Thoracic aorta (tissue), 2 donors: ENCODE measurements at regions not wholly inside any gene's neighbourhood (a gene's known extent, or its start where the extent isn't known, plus 50 kb on each side); places are given as distances from the start of the nearest gene placed in this dataset.
"Not testable (repeated sequence)": the region's sequence is repeated elsewhere in the genome, so short reads cannot be mapped to it uniquely, and the experiment has no call there.

Experiments used
- ATAC-seq: fragments of 150-250 bp; one replicate; pipeline ENCODE4 v1.8.0; 2017; ENCODE audit warnings: low read depth; ENCODE audit not compliant: insufficient number of reproducible peaks, low FRiP score
- DNase-seq: peaks from one replicate; pipeline ENCODE4 v3.0.0-alpha.2; 2020; ENCODE audit warnings: low spot score
- H3K27ac ChIP-seq, 2 donors: fragments of 200-600 bp; sonication (generic); 1 replicate in 1 of 2; 2 replicates in 1 of 2; pipeline ENCODE4 v1.5.1; 2016; ENCODE audit warnings: mild to moderate bottlenecking in 2 of 2, moderate library complexity in 2 of 2
- H3K27me3 ChIP-seq: fragments of 200-600 bp; sonication (generic); replicated peaks from 2 replicates; pipeline ENCODE4 v1.6.0; 2016; ENCODE audit warnings: mild to moderate bottlenecking; ENCODE audit not compliant: insufficient read depth
- H3K36me3 ChIP-seq: fragments of 200-600 bp; sonication (generic); one replicate; pipeline ENCODE4 v1.5.1; 2016
- H3K4me1 ChIP-seq, 2 donors: fragments of 200-600 bp; sonication (generic); 1 replicate in 1 of 2; 2 replicates in 1 of 2; pipeline versions ENCODE4 v1.5.1 to v1.6.0; 2016; ENCODE audit warnings: low read depth in 2 of 2, mild to moderate bottlenecking in 1 of 2; ENCODE audit not compliant: control insufficient read depth in 1 of 2
- H3K4me3 ChIP-seq: fragments of 200-600 bp; sonication (generic); 2 replicates; pipeline ENCODE4 v1.5.1; 2016; ENCODE audit warnings: mild to moderate bottlenecking
- H3K9me3 ChIP-seq: fragments of 200-600 bp; sonication (generic); 2 replicates; pipeline ENCODE4 v1.5.1; 2016
- TF ChIP-seq, protein P1 (sequence below): fragments of 200-600 bp; sonication (generic); IDR thresholded peaks from one replicate; pipeline ENCODE4 v1.5.1; 2019; ENCODE audit warnings: antibody characterized with exemption

DNA sequence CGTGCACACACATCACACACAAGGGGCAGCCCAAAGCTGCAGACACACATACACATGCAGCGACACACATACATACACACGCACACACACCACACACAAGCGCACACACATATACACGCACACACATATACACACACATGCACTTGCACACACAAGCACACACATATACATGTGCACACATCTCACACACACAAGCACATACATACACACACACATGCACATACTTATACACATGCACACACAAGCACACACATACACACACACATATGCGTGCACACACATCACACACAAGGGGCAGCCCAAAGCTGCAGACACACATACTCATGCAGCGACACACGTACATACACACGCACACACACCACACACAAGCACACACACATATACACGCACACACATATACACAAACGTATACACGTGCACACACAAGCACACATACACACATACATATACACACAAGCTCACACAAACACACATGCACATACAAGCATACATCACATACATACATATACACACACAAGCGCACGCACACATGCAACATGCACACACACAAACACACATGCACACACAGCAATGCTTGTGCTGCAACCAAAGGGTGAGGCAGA, 178.8 kb upstream of the PFKP start:
- DNase-seq (no peak), ATAC-seq (no peak)
- no peaks in the 10 kb centered on the region for H3K4me1 ChIP-seq
- no peak overlapping the region for H3K4me3 ChIP-seq
- no peaks in the 10 kb centered on the region for H3K9me3 ChIP-seq
- no peaks in the 10 kb centered on the region for H3K36me3 ChIP-seq
- TF ChIP-seq, protein P1, sequence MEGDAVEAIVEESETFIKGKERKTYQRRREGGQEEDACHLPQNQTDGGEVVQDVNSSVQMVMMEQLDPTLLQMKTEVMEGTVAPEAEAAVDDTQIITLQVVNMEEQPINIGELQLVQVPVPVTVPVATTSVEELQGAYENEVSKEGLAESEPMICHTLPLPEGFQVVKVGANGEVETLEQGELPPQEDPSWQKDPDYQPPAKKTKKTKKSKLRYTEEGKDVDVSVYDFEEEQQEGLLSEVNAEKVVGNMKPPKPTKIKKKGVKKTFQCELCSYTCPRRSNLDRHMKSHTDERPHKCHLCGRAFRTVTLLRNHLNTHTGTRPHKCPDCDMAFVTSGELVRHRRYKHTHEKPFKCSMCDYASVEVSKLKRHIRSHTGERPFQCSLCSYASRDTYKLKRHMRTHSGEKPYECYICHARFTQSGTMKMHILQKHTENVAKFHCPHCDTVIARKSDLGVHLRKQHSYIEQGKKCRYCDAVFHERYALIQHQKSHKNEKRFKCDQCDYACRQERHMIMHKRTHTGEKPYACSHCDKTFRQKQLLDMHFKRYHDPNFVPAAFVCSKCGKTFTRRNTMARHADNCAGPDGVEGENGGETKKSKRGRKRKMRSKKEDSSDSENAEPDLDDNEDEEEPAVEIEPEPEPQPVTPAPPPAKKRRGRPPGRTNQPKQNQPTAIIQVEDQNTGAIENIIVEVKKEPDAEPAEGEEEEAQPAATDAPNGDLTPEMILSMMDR: no peak
- no peak overlapping the region for H3K27ac ChIP-seq
- no peaks in the 10 kb centered on the region for H3K27me3 ChIP-seq

DNA sequence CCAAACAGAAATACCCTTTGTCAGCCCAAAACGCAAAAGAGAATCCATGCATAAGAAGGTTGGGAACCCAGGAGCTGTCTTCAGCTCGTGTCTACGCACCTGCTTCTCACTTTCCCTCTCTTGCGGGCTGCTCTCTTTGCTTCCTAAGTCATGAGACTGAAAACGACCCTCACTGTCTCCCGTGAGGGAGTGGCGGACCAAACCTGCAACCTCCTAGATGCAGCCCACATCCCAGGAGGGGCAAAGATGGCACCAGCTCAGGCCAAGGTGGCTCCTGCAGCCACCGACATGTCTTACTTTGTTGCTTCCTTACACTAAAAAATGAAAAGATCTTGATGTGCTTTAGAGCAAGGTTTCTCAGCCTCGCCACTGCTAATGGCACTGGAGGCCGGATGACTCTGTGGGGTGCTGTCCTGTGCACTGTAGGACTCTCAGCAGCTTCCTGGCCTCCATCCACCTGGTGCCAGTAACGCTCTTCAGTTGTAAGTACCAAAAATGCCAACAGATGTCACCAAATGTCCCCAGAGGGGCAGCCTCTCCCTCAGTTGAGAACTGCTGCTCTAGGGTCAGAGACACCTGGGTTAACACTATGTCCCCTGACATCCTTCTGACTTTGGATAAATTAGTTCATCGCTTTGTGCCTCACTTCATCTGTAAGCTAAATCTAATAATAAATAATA, 179.8 kb upstream of the PFKP start:
- ATAC-seq (no peak), DNase-seq (no peak)
- Histone ChIP-seq H3K27me3 (no peaks in the 10 kb centered on the region), H3K27ac (no peak overlapping the region), H3K36me3 (no peaks in the 10 kb centered on the region), H3K9me3 (no peaks in the 10 kb centered on the region), H3K4me3 (no peak overlapping the region), H3K4me1 (no peaks in the 10 kb centered on the region)
- TF ChIP-seq, protein P1: no peak

GRCh38 chr10:2886662-2887061, 180.7 kb upstream of the PFKP start:
- TF ChIP-seq, protein P1: no peak
- no peaks in the 10 kb centered on the region for H3K4me1 ChIP-seq
- H3K36me3 ChIP-seq: no peaks in the 10 kb centered on the region
- H3K9me3 ChIP-seq: no peaks in the 10 kb centered on the region
- H3K27me3 ChIP-seq: no peaks in the 10 kb centered on the region
- DNase-seq (no peak), ATAC-seq (no peak)
- no peak overlapping the region for H3K27ac ChIP-seq
- no peak overlapping the region for H3K4me3 ChIP-seq

GRCh38 chr10:2885288-2886278, 181.8 kb upstream of the PFKP start:
- Histone ChIP-seq H3K4me1 (no peaks in the 10 kb centered on the region), H3K36me3 (no peaks in the 10 kb centered on the region), H3K27ac (no peak overlapping the region), H3K27me3 (no peaks in the 10 kb centered on the region), H3K4me3 (no peak overlapping the region), H3K9me3 (no peaks in the 10 kb centered on the region)
- DNase-seq (no peak), ATAC-seq (no peak)
- TF ChIP-seq, protein P1: no peak

DNA sequence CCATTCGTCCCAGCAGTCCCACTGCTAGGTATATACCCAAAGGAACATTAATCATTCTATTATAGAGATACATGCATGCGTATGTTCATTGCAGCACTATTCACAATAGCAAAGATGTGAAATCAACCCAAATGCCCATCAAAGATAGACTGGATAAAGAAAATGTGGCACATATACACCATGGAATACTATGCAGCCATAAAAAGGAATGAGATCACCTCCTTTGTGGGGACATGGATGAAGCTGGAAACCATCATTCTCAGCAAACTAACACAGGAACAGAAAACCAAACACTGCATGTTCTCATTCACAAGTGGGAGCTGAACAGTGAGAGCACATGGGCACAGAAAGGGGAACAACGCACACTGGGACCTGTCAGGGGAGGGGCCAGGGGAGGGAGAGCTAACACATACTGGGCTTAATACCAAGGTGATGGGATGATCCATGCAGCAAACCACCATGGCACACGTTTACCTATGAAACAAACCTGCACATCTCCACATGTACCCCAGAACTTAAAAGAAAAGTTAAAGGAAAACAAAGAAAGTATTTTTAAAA, 183.3 kb upstream of the PFKP start:
- H3K4me1 ChIP-seq, H3K27ac ChIP-seq, H3K36me3 ChIP-seq, DNase-seq, H3K9me3 ChIP-seq, H3K4me3 ChIP-seq, ATAC-seq, H3K27me3 ChIP-seq: not testable (repeated sequence)
